ENCODE measurements at regions not wholly inside any gene's neighbourhood (a gene's known extent, or its start where the extent isn't known, plus 50 kb on each side); places are given as distances from the start of the nearest gene placed in this dataset.
A peak's percentile ranks its signal among the peaks of the same experiment; 100 is the strongest.

DNA sequence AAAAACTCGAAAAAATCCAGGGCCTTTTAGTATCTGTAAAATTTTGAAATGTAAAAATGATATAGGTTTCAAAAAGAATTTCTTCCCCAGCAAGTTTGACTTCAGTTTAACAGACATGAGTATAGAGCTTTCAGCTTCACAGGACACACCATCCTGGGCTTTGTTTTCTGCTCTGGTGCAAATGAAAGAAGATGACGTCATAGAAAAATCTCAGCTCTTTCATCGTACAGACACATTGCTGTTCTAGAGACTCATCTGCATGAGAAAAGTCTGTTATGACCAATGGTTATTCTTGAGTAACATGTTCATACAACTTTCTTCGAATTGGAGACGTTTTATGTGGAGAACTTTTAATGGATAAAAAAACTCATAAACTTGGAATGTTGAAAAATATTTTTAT is 111.7 kb upstream of the DYNAP start:
- ATAC-seq (no peak), DNase-seq (ENCODE audit: extremely low read depth in 1 of 4, low spot score in 3 of 4) (no peak), FAIRE-seq (no peak)
- H3K4me2 ChIP-seq (ENCODE audit: insufficient read depth, low read length): no peak overlapping the region
- intact Hi-C loops (cut with micrococcal nuclease): no loop called here
- 0% methylated on average over 5 of the region's 5 CpGs for WGBS (ENCODE audit: insufficient coverage, low coverage, missing lambda C conversion rate)
- no peak overlapping the region for H3K9ac ChIP-seq (ENCODE audit: insufficient read depth in 1 of 2, low read depth in 2 of 2, low read length in 2 of 2)
- H2AFZ ChIP-seq (ENCODE audit: low read depth, low read length): no peak overlapping the region
- ChIA-PET CTCF (ENCODE audit: low intra/inter-chr PET ratio) (no interaction called here), POLR2A (no interaction called here)
- no TSS peak for BruUV-seq (replicated peaks)
- in situ Hi-C loops (cut with MboI): no loop called here
- no peaks in the 10 kb centered on the region for H3K4me1 ChIP-seq (replicated peaks in 1 of 2; ENCODE audit: control insufficient read depth in 2 of 2, insufficient read depth in 2 of 2, low read length in 2 of 2)
- no peaks in the 10 kb centered on the region for H4K20me1 ChIP-seq (replicated peaks; ENCODE audit: control insufficient read depth, insufficient read depth, low read length)
- no peak overlapping the region for H3K27ac ChIP-seq (ENCODE audit: extremely low read depth, low read depth, low read length)
- no peaks in the 10 kb centered on the region for H3K27me3 ChIP-seq (ENCODE audit: control insufficient read depth in 2 of 2, insufficient read depth in 2 of 2, low read length in 2 of 2)
- no peak overlapping the region for H3K4me3 ChIP-seq
- H3K36me3 ChIP-seq (ENCODE audit: control insufficient read depth, insufficient read depth, low read length): no peaks in the 10 kb centered on the region
- H3K9me1 ChIP-seq (ENCODE audit: control insufficient read depth, insufficient read depth, low read length): no peaks in the 10 kb centered on the region
- H3K79me2 ChIP-seq (ENCODE audit: control insufficient read depth, insufficient read depth, low read length): no peaks in the 10 kb centered on the region
- no peaks in the 10 kb centered on the region for H3K9me3 ChIP-seq (replicated peaks; ENCODE audit: control insufficient read depth, insufficient read depth, low read depth, low read length)
- TF ChIP-seq PRMT5 (CRISPR knock-in tag; IDR thresholded peaks at IDR 0.05) (no peak), LARP7 (IDR thresholded peaks at IDR 0.05) (no peak), NCOA1 (IDR thresholded peaks at IDR 0.05; ENCODE audit: low read depth) (no peak), TEAD2 (tag; IDR thresholded peaks at IDR 0.05) (no peak), CBX1 (IDR thresholded peaks at IDR 0.05; ENCODE audit: low read depth) (no peak), RFX7 (CRISPR knock-in tag; IDR thresholded peaks at IDR 0.05) (no peak), HDGF (IDR thresholded peaks at IDR 0.05) (no peak), NFE2L1 (tag; IDR thresholded peaks at IDR 0.05; ENCODE audit: borderline replicate concordance, low read depth) (no peak), ATF7 (IDR thresholded peaks at IDR 0.05) (peak; percentile 67), ZNF77 (CRISPR knock-in tag; IDR thresholded peaks at IDR 0.05) (no peak), HDAC6 (IDR thresholded peaks at IDR 0.05; ENCODE audit: low read depth, low read length) (no peak), DPF2 (IDR thresholded peaks at IDR 0.05) (no peak), L3MBTL2 (IDR thresholded peaks at IDR 0.05) (no peak), BRD9 (IDR thresholded peaks at IDR 0.05; ENCODE audit: low read depth, partially characterized antibody) (no peak), GTF2F1 (IDR thresholded peaks at IDR 0.05; ENCODE audit: low read depth, low read length) (no peak), ZNF175 (CRISPR knock-in tag; IDR thresholded peaks at IDR 0.05; ENCODE audit: low read depth) (no peak), JUND (IDR thresholded peaks at IDR 0.05; ENCODE audit: borderline replicate concordance, low read depth, low read length) (peak; percentile 24; the same call in 1 of the 2 replicates), JUND (tag; IDR thresholded peaks at IDR 0.05; ENCODE audit: borderline replicate concordance, low read depth, low read length) (peak; percentile 61; the same call in 1 of the 3 replicates), FOXA3 (CRISPR knock-in tag; conservative IDR thresholded peaks at IDR 0.05 in 1 of 2, IDR thresholded peaks at IDR 0.05 in 1 of 2) (no peak), ADNP (tag; IDR thresholded peaks at IDR 0.05) (no peak), KAT7 (CRISPR knock-in tag; IDR thresholded peaks at IDR 0.05; ENCODE audit: borderline replicate concordance) (no peak), NEUROD1 (IDR thresholded peaks at IDR 0.05; ENCODE audit: borderline replicate concordance, low read depth, low read length, partially characterized antibody) (no peak)
- TF ChIP-seq, protein P1, sequence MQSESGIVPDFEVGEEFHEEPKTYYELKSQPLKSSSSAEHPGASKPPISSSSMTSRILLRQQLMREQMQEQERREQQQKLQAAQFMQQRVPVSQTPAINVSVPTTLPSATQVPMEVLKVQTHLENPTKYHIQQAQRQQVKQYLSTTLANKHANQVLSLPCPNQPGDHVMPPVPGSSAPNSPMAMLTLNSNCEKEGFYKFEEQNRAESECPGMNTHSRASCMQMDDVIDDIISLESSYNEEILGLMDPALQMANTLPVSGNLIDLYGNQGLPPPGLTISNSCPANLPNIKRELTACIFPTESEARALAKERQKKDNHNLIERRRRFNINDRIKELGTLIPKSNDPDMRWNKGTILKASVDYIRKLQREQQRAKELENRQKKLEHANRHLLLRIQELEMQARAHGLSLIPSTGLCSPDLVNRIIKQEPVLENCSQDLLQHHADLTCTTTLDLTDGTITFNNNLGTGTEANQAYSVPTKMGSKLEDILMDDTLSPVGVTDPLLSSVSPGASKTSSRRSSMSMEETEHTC (IDR thresholded peaks at IDR 0.05): no peak
- TF ChIP-seq, protein P2, sequence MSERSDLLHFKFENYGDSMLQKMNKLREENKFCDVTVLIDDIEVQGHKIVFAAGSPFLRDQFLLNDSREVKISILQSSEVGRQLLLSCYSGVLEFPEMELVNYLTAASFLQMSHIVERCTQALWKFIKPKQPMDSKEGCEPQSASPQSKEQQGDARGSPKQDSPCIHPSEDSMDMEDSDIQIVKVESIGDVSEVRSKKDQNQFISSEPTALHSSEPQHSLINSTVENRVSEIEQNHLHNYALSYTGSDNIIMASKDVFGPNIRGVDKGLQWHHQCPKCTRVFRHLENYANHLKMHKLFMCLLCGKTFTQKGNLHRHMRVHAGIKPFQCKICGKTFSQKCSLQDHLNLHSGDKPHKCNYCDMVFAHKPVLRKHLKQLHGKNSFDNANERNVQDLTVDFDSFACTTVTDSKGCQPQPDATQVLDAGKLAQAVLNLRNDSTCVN (CRISPR knock-in tag; IDR thresholded peaks at IDR 0.05): no peak
- TF ChIP-seq, protein P3, sequence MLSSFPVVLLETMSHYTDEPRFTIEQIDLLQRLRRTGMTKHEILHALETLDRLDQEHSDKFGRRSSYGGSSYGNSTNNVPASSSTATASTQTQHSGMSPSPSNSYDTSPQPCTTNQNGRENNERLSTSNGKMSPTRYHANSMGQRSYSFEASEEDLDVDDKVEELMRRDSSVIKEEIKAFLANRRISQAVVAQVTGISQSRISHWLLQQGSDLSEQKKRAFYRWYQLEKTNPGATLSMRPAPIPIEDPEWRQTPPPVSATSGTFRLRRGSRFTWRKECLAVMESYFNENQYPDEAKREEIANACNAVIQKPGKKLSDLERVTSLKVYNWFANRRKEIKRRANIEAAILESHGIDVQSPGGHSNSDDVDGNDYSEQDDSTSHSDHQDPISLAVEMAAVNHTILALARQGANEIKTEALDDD (IDR thresholded peaks at IDR 0.05): no peak
